Endothelial cell of umbilical vein (primary cell): ENCODE measurements at regions not wholly inside any gene's neighbourhood (a gene's known extent, or its start where the extent isn't known, plus 50 kb on each side); places are given as distances from the start of the nearest gene placed in this dataset.

ENCODE experiments used
- BruUV-seq: library from RNA; stranded (reverse); fragments of 400-500 nt; replicated peaks from 2 replicates; lab custom pipeline; 2021; lab: Mats Ljungman, UMichigan
- CTCF ChIA-PET: fragments of 300-600, 350-600 bp; sonication (Branson Sonifier 250); formaldehyde crosslinking; loops from one replicate; lab custom pipeline; 2021; ENCODE audit warnings: antibody characterized with exemption, inconsistent platforms; lab: Charles Lee
- POLR2A ChIA-PET: fragments of 300-600, 350-600 bp; sonication (Branson Sonifier 250); formaldehyde crosslinking; loops from one replicate; lab custom pipeline; 2021; ENCODE audit warnings: antibody characterized with exemption, inconsistent platforms; lab: Charles Lee
- DNase-seq: peaks from one replicate; pipeline ENCODE4 v3.0.0-alpha.2; 2011; ENCODE audit warnings: low read depth, low spot score
- FAIRE-seq: peaks from 2 replicates; lab custom pipeline; 2011; peaks lifted over from hg19 to GRCh38; lab: Jason Lieb, UNC
- H2AFZ ChIP-seq: 2 replicates; pipeline ENCODE4 v1.6.0; 2012; ENCODE audit warnings: low read depth, low read length, control low read depth, inconsistent platforms
- H3K27ac ChIP-seq: 2 replicates; pipeline ENCODE4 v1.5.1; 2011; ENCODE audit warnings: low read depth, mild to moderate bottlenecking, control low read depth, low read length, moderate library complexity; ENCODE audit not compliant: insufficient read depth
- H3K27me3 ChIP-seq, 2 experiments: 2 replicates each; pipeline versions ENCODE4 v1.6.0 to v1.6.1; 2011; ENCODE audit warnings: low read length in 2 of 2, mixed read lengths in 1 of 2; ENCODE audit not compliant: control insufficient read depth in 2 of 2, insufficient read depth in 2 of 2
- H3K36me3 ChIP-seq, 2 experiments: 2 replicates in 1 of 2; 3 replicates in 1 of 2; pipeline ENCODE4 v1.5.1; 2011; ENCODE audit warnings: low read length in 2 of 2, mild to moderate bottlenecking in 1 of 2, moderate library complexity in 1 of 2; ENCODE audit not compliant: control insufficient read depth in 2 of 2, insufficient read depth in 2 of 2; ENCODE audit errors: extremely low read depth in 1 of 2
- H3K4me1 ChIP-seq: 3 replicates; pipeline ENCODE4 v1.5.1; 2011; ENCODE audit warnings: mild to moderate bottlenecking, low read length; ENCODE audit not compliant: control insufficient read depth, insufficient read depth; ENCODE audit errors: extremely low read depth
- H3K4me2 ChIP-seq: 2 replicates; pipeline ENCODE4 v1.6.1; 2011; ENCODE audit warnings: low read length, control low read depth, mixed read lengths; ENCODE audit not compliant: insufficient read depth
- H3K4me3 ChIP-seq, 3 experiments: fragments of 200-600 bp in 1 of 3; sonication (generic), shearing (Covaris generic) in 1 of 3; replicated peaks in 1 of 3; 2 replicates each; pipeline ENCODE4 v1.5.1; 2011 to 2016; ENCODE audit warnings: control low read depth in 3 of 3, low read length in 3 of 3, mild to moderate bottlenecking in 2 of 3, inconsistent platforms in 1 of 3, low read depth in 1 of 3, moderate library complexity in 1 of 3; ENCODE audit not compliant: insufficient read depth in 1 of 3
- H3K79me2 ChIP-seq: 2 replicates; pipeline ENCODE4 v1.6.0; 2012; ENCODE audit warnings: low read length, inconsistent platforms; ENCODE audit not compliant: control insufficient read depth, insufficient read depth
- H3K9ac ChIP-seq: replicated peaks from 2 replicates; pipeline ENCODE3; 2011; ENCODE audit warnings: low read length, control low read depth; ENCODE audit not compliant: insufficient read depth; ENCODE audit errors: extremely low read depth
- H3K9me1 ChIP-seq: replicated peaks from 3 replicates; pipeline ENCODE4 v1.6.0; 2011; ENCODE audit warnings: mild to moderate bottlenecking, low read length; ENCODE audit not compliant: control insufficient read depth, insufficient read depth; ENCODE audit errors: extremely low read depth
- H3K9me3 ChIP-seq: replicated peaks from 2 replicates; pipeline ENCODE4 v1.5.1; 2012; ENCODE audit warnings: low read length, inconsistent platforms; ENCODE audit not compliant: control insufficient read depth, insufficient read depth
- H4K20me1 ChIP-seq: replicated peaks from 2 replicates; pipeline ENCODE3; 2011; ENCODE audit warnings: mild to moderate bottlenecking, low read length; ENCODE audit not compliant: control insufficient read depth, insufficient read depth; ENCODE audit errors: extremely low read depth
- CTCF ChIP-seq, 2 donors: IDR thresholded peaks; 1 replicate in 1 of 2; 2 replicates in 1 of 2; pipeline ENCODE4 v1.5.1; 2011; ENCODE audit warnings: low read length in 2 of 2, mild to moderate bottlenecking in 2 of 2, moderate library complexity in 2 of 2, control low read depth in 1 of 2, inconsistent platforms in 1 of 2, low read depth in 1 of 2; ENCODE audit not compliant: insufficient read depth in 1 of 2; ENCODE audit errors: extremely low read depth in 1 of 2
- EZH2 ChIP-seq: IDR thresholded peaks from 2 replicates; pipeline ENCODE4 v1.6.1; 2012; ENCODE audit warnings: borderline replicate concordance, low read depth, mild to moderate bottlenecking, moderate library complexity, low read length, inconsistent platforms; ENCODE audit not compliant: severe bottlenecking
- GATA2 ChIP-seq: IDR thresholded peaks from 2 replicates; pipeline ENCODE4 v1.7.0; 2011; ENCODE audit warnings: low read depth, mild to moderate bottlenecking, moderate library complexity, mixed read lengths, low read length; ENCODE audit not compliant: insufficient read length, insufficient read depth
- JUN ChIP-seq: IDR thresholded peaks from 2 replicates; pipeline ENCODE4 v1.6.1; 2011; ENCODE audit warnings: borderline replicate concordance, low read depth; ENCODE audit not compliant: insufficient read length, insufficient read depth
- MAX ChIP-seq: IDR thresholded peaks from 2 replicates; pipeline ENCODE4 v1.6.1; 2011; ENCODE audit not compliant: insufficient read depth, insufficient read length
- MYC ChIP-seq: IDR thresholded peaks from one replicate; pipeline ENCODE4 v1.6.1; 2011; ENCODE audit warnings: mild to moderate bottlenecking, low read depth, low read length
- POLR2AphosphoS5 ChIP-seq: IDR thresholded peaks from 2 replicates; pipeline ENCODE4 v1.6.1; 2012; ENCODE audit warnings: low read depth, mild to moderate bottlenecking, control low read depth, low read length, moderate library complexity; ENCODE audit not compliant: insufficient read depth
- dilution Hi-C: fragments of 300-500 bp; cut with MboI; formaldehyde crosslinking; loops from one replicate; pipeline ENCODE4 v1.15.0; 2019; ENCODE audit warnings: low sequenced_read_pairs; ENCODE audit not compliant: extremely low pct_ligation_motif_present
- intact Hi-C: fragments of 100-400 bp; cut with micrococcal nuclease; formaldehyde crosslinking; loops from one replicate; pipeline ENCODE4 v1.10.0; 2022

- BruUV-seq: no TSS peak
- no peak for DNase-seq
- Histone ChIP-seq H3K27me3 (no peaks in the 10 kb centered on the region), H3K4me3 (no peak overlapping the region), H3K9ac (no peak overlapping the region), H3K9me1 (no peaks in the 10 kb centered on the region), H3K9me3 (no peaks in the 10 kb centered on the region), H3K27ac (no peak overlapping the region), H3K4me2 (no peak overlapping the region), H4K20me1 (no peaks in the 10 kb centered on the region), H3K79me2 (no peaks in the 10 kb centered on the region), H2AFZ (no peak overlapping the region), H3K4me1 (no peaks in the 10 kb centered on the region), H3K36me3 (no peaks in the 10 kb centered on the region)
- intact Hi-C loops (no loop called here), dilution Hi-C loops (no loop called here)
- ChIA-PET POLR2A (no interaction called here), CTCF (no interaction called here)
- no peak for FAIRE-seq
- TF ChIP-seq CTCF (IDR thresholded peaks at IDR 0.05; ENCODE audit: extremely low read depth in 1 of 2, insufficient read depth in 1 of 2, low read depth in 1 of 2, low read length in 2 of 2) (no peak), JUN (no peak), MYC (no peak), EZH2 (no peak), GATA2 (no peak), POLR2AphosphoS5 (no peak), MAX (no peak)
Measured at GRCh38 chr21:22280851-22281250, 1282.6 kb downstream of the NCAM2 start.
